Aorta (tissue), 5 donors: ENCODE measurements at regions not wholly inside any gene's neighbourhood (a gene's known extent, or its start where the extent isn't known, plus 50 kb on each side); places are given as distances from the start of the nearest gene placed in this dataset.

Source experiments
- ATAC-seq: fragments of 200-7000 bp; cut with Tn5 transposase; one replicate; pipeline ENCODE4 v1.9.1; 2022; ENCODE audit warnings: moderate library complexity; ENCODE audit not compliant: low FRiP score
- DNase-seq, 2 donors: peaks; one replicate each; pipeline ENCODE4 v3.0.0-alpha.2; 2020
- H3K27ac ChIP-seq, 2 donors: one replicate each; pipeline ENCODE4 v1.5.1; 2013; ENCODE audit warnings: low read length in 2 of 2, mild to moderate bottlenecking in 2 of 2, moderate library complexity in 2 of 2, control low read depth in 1 of 2, inconsistent platforms in 1 of 2, low read depth in 1 of 2
- H3K27me3 ChIP-seq, 2 donors: one replicate each; pipeline ENCODE4 v1.6.1; 2013; ENCODE audit warnings: control low read depth in 1 of 2, low read length in 1 of 2, mild to moderate bottlenecking in 1 of 2, moderate library complexity in 1 of 2; ENCODE audit not compliant: insufficient read depth in 2 of 2, control insufficient read depth in 1 of 2
- H3K36me3 ChIP-seq, 2 donors: one replicate each; pipeline ENCODE4 v1.6.1; 2013; ENCODE audit warnings: control low read depth in 1 of 2, low read length in 1 of 2, mild to moderate bottlenecking in 1 of 2; ENCODE audit not compliant: insufficient read depth in 2 of 2, control insufficient read depth in 1 of 2
- H3K4me1 ChIP-seq, 2 donors: one replicate each; pipeline ENCODE4 v1.6.1; 2013; ENCODE audit warnings: low read length in 2 of 2, control low read depth in 1 of 2, mild to moderate bottlenecking in 1 of 2, moderate library complexity in 1 of 2; ENCODE audit not compliant: insufficient read depth in 2 of 2, control insufficient read depth in 1 of 2
- H3K4me3 ChIP-seq, 2 donors: one replicate each; pipeline ENCODE4 v1.5.1; 2013; ENCODE audit warnings: low read length in 2 of 2, control low read depth in 1 of 2, mild to moderate bottlenecking in 1 of 2
- H3K9me3 ChIP-seq: one replicate; pipeline ENCODE4 v1.6.1; 2013; ENCODE audit warnings: mild to moderate bottlenecking, low read length; ENCODE audit not compliant: control insufficient read depth
- whole genome bisulfite sequencing, 2 donors: extraction: QIAGEN DNeasy Blood & Tissue Kit; methylation state at CpG; one replicate each; pipeline ENCODE4 v1.1.7; 2013; 5-methylcytosine and 5-hydroxymethylcytosine counted together
- intact Hi-C, 2 donors: fragments of 100-400 bp; cut with DNase I; formaldehyde crosslinking; loops; one replicate each; pipeline versions ENCODE4 v1.14.2 to v1.15.0; 2022
- donor health status: healthy with polysubstance abuse.
- donor health status: Bipolar disorder and iron deficiency.
- donor health status: DM: no; HTN: no; CAD: no.
- donor health status: DM: no; HTN: no; CAD: no.
- donor health status: DM: yes; HTN: yes; CAD: no.

- Histone ChIP-seq H3K9me3 (no peaks in the 10 kb centered on the region), H3K4me3 (no peak overlapping the region), H3K27me3 (no peaks in the 10 kb centered on the region), H3K36me3 (no peaks in the 10 kb centered on the region), H3K27ac (no peak overlapping the region), H3K4me1 (no peaks in the 10 kb centered on the region)
- WGBS, 2 donors, result 66 to 83% methylated on average over 5 of the region's 5 CpGs
- intact Hi-C loops, result no loop called here
- no peak for DNase-seq
- no peak for ATAC-seq
Observed at GRCh38 chr1:113248494-113248893, 141.8 kb upstream of the MAGI3 start.

GRCh38 chr1:113250161-113250560 lies 140.2 kb upstream of the MAGI3 start:
- no peak overlapping the region for H3K27ac ChIP-seq
- H3K4me3 ChIP-seq, result no peak overlapping the region
- ATAC-seq (no peak), DNase-seq (no peak)
- 71 to 77% methylated on average over 5 to 6 of the region's 6 CpGs for WGBS, 2 donors
- no peaks in the 10 kb centered on the region for H3K4me1 ChIP-seq
- no peaks in the 10 kb centered on the region for H3K9me3 ChIP-seq
- H3K36me3 ChIP-seq, result no peaks in the 10 kb centered on the region
- intact Hi-C loops, result no loop called here
- no peaks in the 10 kb centered on the region for H3K27me3 ChIP-seq

DNA sequence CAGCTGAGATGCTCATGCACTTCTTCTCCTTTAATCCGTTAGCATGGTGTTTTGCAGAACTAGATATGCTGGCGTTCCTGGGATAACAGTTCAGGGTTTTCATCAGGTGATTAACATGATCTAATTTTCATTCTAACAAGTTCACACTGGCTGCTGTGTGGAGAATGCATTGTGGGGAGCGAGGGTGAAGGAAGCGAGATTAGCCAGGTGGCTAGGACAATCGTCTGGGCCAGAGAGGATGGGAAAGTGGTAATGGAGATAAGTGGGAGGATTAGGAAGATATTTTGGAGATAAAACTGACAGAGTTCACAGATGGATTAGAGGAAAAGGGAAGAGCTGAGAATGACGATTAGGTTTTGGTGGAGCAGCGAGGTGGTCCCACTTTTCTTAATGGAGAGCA lies 138.1 kb upstream of the MAGI3 start:
- no peaks in the 10 kb centered on the region for H3K27me3 ChIP-seq
- H3K27ac ChIP-seq, result no peak overlapping the region
- no peaks in the 10 kb centered on the region for H3K9me3 ChIP-seq
- intact Hi-C loops, result no loop called here
- no peak overlapping the region for H3K4me3 ChIP-seq
- H3K36me3 ChIP-seq, result no peaks in the 10 kb centered on the region
- ATAC-seq (no peak), DNase-seq (no peak)
- no peaks in the 10 kb centered on the region for H3K4me1 ChIP-seq
- 92 to 95% methylated on average over 7 of the region's 7 CpGs for whole genome bisulfite sequencing, 2 donors

DNA sequence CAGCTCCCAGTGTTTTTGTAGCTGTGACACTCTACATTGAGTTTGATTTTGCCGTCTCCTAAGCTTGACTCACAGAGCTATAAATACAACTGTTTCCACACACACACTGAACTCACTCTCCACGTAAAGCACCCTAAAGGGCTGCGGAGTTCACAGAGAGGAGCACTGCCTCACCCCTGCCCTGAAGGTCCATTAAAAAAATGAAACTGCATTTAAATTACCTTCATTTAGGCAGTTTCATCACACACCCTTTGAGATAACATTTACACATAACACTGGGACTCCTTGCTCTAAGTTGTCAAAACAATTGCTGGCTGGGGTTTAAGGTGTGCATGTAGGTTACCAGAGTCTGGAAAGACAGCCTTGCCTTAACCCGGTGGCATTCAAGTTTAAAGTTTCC lies 137.1 kb upstream of the MAGI3 start:
- no peaks in the 10 kb centered on the region for H3K36me3 ChIP-seq
- ATAC-seq (no peak), DNase-seq (no peak)
- H3K9me3 ChIP-seq, result no peaks in the 10 kb centered on the region
- 61 to 67% methylated on average over 4 of the region's 4 CpGs for WGBS, 2 donors
- H3K4me1 ChIP-seq, result no peaks in the 10 kb centered on the region
- intact Hi-C loops, result no loop called here
- H3K27ac ChIP-seq, result no peak overlapping the region
- H3K27me3 ChIP-seq, result no peaks in the 10 kb centered on the region
- H3K4me3 ChIP-seq, result no peak overlapping the region

DNA sequence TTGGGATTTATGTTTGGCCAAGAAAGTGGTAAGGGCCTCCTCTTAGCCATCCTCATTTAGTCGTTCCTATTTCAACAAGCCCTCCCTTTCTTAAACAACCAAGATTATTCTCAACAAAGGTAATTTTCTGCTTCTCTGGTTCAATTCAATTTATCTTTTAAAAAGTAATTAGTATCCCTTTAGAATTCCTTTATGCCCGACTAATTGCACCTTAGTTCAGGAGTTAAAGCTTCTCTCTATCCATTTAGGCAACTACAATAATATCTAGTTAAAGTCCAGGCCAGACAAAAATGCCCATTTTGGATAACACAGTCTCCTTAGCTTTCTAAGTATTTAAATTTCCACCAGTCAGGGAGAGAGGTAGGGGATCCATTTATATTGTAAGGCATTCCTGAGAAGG lies 136.7 kb upstream of the MAGI3 start:
- H3K27me3 ChIP-seq, result no peaks in the 10 kb centered on the region
- ATAC-seq (no peak), DNase-seq (no peak)
- no peaks in the 10 kb centered on the region for H3K4me1 ChIP-seq
- no peaks in the 10 kb centered on the region for H3K9me3 ChIP-seq
- H3K4me3 ChIP-seq, result no peak overlapping the region
- 84 to 88% methylated on average over 2 of the region's 2 CpGs for WGBS, 2 donors
- H3K27ac ChIP-seq, result no peak overlapping the region
- no peaks in the 10 kb centered on the region for H3K36me3 ChIP-seq
- intact Hi-C loops, result no loop called here

GRCh38 chr1:113255038-113255719 lies 135.1 kb upstream of the MAGI3 start:
- Histone ChIP-seq H3K4me1 (no peaks in the 10 kb centered on the region), H3K4me3 (no peak overlapping the region), H3K27ac (no peak overlapping the region), H3K9me3 (no peaks in the 10 kb centered on the region), H3K36me3 (no peaks in the 10 kb centered on the region), H3K27me3 (no peaks in the 10 kb centered on the region)
- DNase-seq (no peak), ATAC-seq (no peak)
- intact Hi-C loops, result no loop called here
- WGBS, 2 donors, result 32 to 41% methylated on average over 7 of the region's 7 CpGs

DNA sequence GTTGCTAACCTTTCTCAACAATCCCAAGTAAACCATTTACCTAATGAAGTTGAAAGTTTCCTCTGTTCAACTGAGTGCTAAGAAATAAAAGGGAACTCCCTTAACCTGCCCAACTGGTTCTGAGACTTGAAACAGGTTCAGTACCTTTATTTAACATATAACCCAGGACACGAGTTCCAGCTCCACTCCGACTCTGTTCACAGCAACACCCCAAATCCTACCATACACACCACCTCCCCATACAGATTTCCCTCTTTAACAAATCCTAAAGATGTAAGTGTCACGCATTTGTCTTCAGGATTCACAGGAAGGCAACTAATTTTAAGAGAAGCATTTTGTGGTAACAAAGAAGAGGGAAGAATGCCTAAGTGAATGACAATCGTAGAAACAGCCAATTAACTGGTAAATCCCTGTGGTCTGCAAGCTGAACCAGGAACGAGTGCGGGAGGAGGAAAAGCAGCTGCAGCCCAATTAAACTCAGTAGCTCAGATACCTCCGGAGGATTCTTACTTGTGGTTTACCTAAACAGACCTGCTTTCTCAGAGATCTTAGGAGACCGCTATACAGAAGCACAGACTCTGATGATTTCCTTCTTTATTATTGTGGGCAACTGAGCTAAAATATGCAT lies 134.5 kb upstream of the MAGI3 start:
- DNase-seq (no peak), ATAC-seq (no peak)
- H3K4me1 ChIP-seq, result no peaks in the 10 kb centered on the region
- H3K27ac ChIP-seq, result no peak overlapping the region
- no peak overlapping the region for H3K4me3 ChIP-seq
- intact Hi-C loops, result no loop called here
- H3K36me3 ChIP-seq, result no peaks in the 10 kb centered on the region
- no peaks in the 10 kb centered on the region for H3K27me3 ChIP-seq
- no peaks in the 10 kb centered on the region for H3K9me3 ChIP-seq
- 74 to 78% methylated on average over 8 of the region's 8 CpGs for WGBS, 2 donors

GRCh38 chr1:113256348-113256729 lies 134.0 kb upstream of the MAGI3 start:
- Histone ChIP-seq H3K27me3 (no peaks in the 10 kb centered on the region), H3K36me3 (no peaks in the 10 kb centered on the region), H3K4me3 (no peak overlapping the region), H3K27ac (no peak overlapping the region), H3K9me3 (no peaks in the 10 kb centered on the region), H3K4me1 (no peaks in the 10 kb centered on the region)
- ATAC-seq (no peak), DNase-seq (no peak)
- intact Hi-C loops, result no loop called here
- 87 to 91% methylated on average over 2 of the region's 2 CpGs for WGBS, 2 donors

GRCh38 chr1:113259988-113260387 lies 130.3 kb upstream of the MAGI3 start:
- no peaks in the 10 kb centered on the region for H3K36me3 ChIP-seq
- no peaks in the 10 kb centered on the region for H3K27me3 ChIP-seq
- ATAC-seq (no peak), DNase-seq (no peak)
- no peaks in the 10 kb centered on the region for H3K9me3 ChIP-seq
- H3K27ac ChIP-seq, result no peak overlapping the region
- H3K4me3 ChIP-seq, result no peak overlapping the region
- WGBS, 2 donors, result 90 to 93% methylated on average over 2 of the region's 2 CpGs
- no peaks in the 10 kb centered on the region for H3K4me1 ChIP-seq
- intact Hi-C loops, result no loop called here
